K562 (cell line): ENCODE measurements at regions not wholly inside any gene's neighbourhood (a gene's known extent, or its start where the extent isn't known, plus 50 kb on each side); places are given as distances from the start of the nearest gene placed in this dataset.

Source experiments
- ATAC-seq: fragments of 200-7000 bp; cut with Tn5 transposase; 3 replicates; pipeline ENCODE4 v1.9.1; 2020; ENCODE audit warnings: moderate library complexity
- BruUV-seq: library from RNA; stranded (reverse); fragments of 400-500 nt; replicated peaks from 2 replicates; lab custom pipeline; 2021; lab: Mats Ljungman, UMichigan
- CTCF ChIA-PET: fragments of 300-600 bp; formaldehyde crosslinking; extraction: SDS; loops from one replicate; lab custom pipeline; 2021; ENCODE audit warnings: low intra/inter-chr PET ratio; lab: Yijun Ruan, JAX
- POLR2A ChIA-PET: fragments of 300-600, 350-650 bp; sonication (Branson Sonifier 250); formaldehyde crosslinking; extraction: SDS; loops from one replicate; lab custom pipeline; 2021; ENCODE audit warnings: antibody characterized with exemption, inconsistent platforms; lab: Yijun Ruan, JAX
- DNase-seq, 4 experiments: peaks; one replicate each; pipeline versions ENCODE4 v3.0.0 to v3.0.0-alpha.2; 2011 to 2018; ENCODE audit warnings: low spot score in 3 of 4, mixed read lengths in 3 of 4; ENCODE audit errors: extremely low read depth in 1 of 4
- FAIRE-seq: peaks from 2 replicates; lab custom pipeline; 2011; peaks lifted over from hg19 to GRCh38; lab: Jason Lieb, UNC
- H2AFZ ChIP-seq: 2 replicates; pipeline ENCODE4 v1.6.0; 2011; ENCODE audit warnings: low read depth, low read length, control low read depth, inconsistent platforms
- H3K27ac ChIP-seq: fragments of 200-600 bp; 3 replicates; pipeline ENCODE4 v1.8.0; 2011; ENCODE audit warnings: low read depth, mild to moderate bottlenecking, control low read depth, inconsistent platforms, low read length, moderate library complexity, mixed read lengths; ENCODE audit errors: extremely low read depth
- H3K27me3 ChIP-seq, 2 experiments: fragments of 300-600 bp in 1 of 2; 2 replicates in 1 of 2; 3 replicates in 1 of 2; pipeline versions ENCODE4 v1.6.0 to v1.8.0; 2011; ENCODE audit warnings: inconsistent platforms in 2 of 2, low read length in 2 of 2, mild to moderate bottlenecking in 1 of 2, mixed read lengths in 1 of 2, moderate library complexity in 1 of 2; ENCODE audit not compliant: control insufficient read depth in 2 of 2, insufficient read depth in 2 of 2
- H3K36me3 ChIP-seq: fragments of 300-600 bp; 3 replicates; pipeline ENCODE4 v1.8.0; 2011; ENCODE audit warnings: mild to moderate bottlenecking, low read length, inconsistent platforms; ENCODE audit not compliant: control insufficient read depth, insufficient read depth
- H3K4me1 ChIP-seq, 2 experiments: fragments of 200-600 bp in 1 of 2; replicated peaks in 1 of 2; 2 replicates in 1 of 2; 3 replicates in 1 of 2; pipeline versions ENCODE4 v1.5.1 to v1.8.0; 2011; ENCODE audit warnings: inconsistent platforms in 2 of 2, low read length in 2 of 2, mild to moderate bottlenecking in 1 of 2, mixed read lengths in 1 of 2, moderate library complexity in 1 of 2; ENCODE audit not compliant: control insufficient read depth in 2 of 2, insufficient read depth in 2 of 2
- H3K4me2 ChIP-seq: 2 replicates; pipeline ENCODE4 v1.6.1; 2011; ENCODE audit warnings: low read length, control low read depth, inconsistent platforms, mixed read lengths; ENCODE audit not compliant: insufficient read depth
- H3K4me3 ChIP-seq: fragments of 200-600 bp; sonication (generic), shearing (Covaris generic); 2 replicates; pipeline ENCODE4 v1.5.1; 2016; ENCODE audit warnings: control low read depth, inconsistent platforms
- H3K79me2 ChIP-seq: fragments of 200-600 bp; 3 replicates; pipeline ENCODE4 v1.8.0; 2011; ENCODE audit warnings: low read length, inconsistent platforms; ENCODE audit not compliant: control insufficient read depth, insufficient read depth
- H3K9ac ChIP-seq, 2 experiments: 2 replicates each; pipeline versions ENCODE4 v1.6.0 to v1.6.1; 2011; ENCODE audit warnings: low read depth in 2 of 2, low read length in 2 of 2, control low read depth in 1 of 2, inconsistent platforms in 1 of 2, mild to moderate bottlenecking in 1 of 2, mixed read lengths in 1 of 2; ENCODE audit not compliant: insufficient read depth in 1 of 2
- H3K9me1 ChIP-seq: one replicate; pipeline ENCODE4 v1.6.0; 2011; ENCODE audit warnings: inconsistent platforms, mild to moderate bottlenecking, low read length, moderate library complexity; ENCODE audit not compliant: control insufficient read depth, insufficient read depth
- H3K9me3 ChIP-seq: replicated peaks from 2 replicates; pipeline ENCODE4 v1.5.1; 2011; ENCODE audit warnings: low read depth, low read length, inconsistent platforms; ENCODE audit not compliant: control insufficient read depth, insufficient read depth
- H4K20me1 ChIP-seq: replicated peaks from 2 replicates; pipeline ENCODE4 v1.6.1; 2011; ENCODE audit warnings: low read length, inconsistent platforms, mixed read lengths; ENCODE audit not compliant: control insufficient read depth, insufficient read depth
- DIDO1 ChIP-seq: fragments of 450-650 bp; IDR thresholded peaks from 2 replicates; pipeline ENCODE4 v1.6.1; 2016; ENCODE audit warnings: low read depth, missing biosample characterization, missing genetic modification characterization
- FIP1L1 ChIP-seq: fragments of 200-400 bp; formaldehyde crosslinking; IDR thresholded peaks from 2 replicates; pipeline ENCODE4 v1.6.1; 2018; ENCODE audit warnings: mild to moderate bottlenecking, low read depth, low read length; ENCODE audit not compliant: poor library complexity, severe bottlenecking
- FOXJ3 ChIP-seq: sonication (generic); formaldehyde crosslinking; IDR thresholded peaks from 2 replicates; pipeline ENCODE4 v1.4.0; 2020; ENCODE audit warnings: mild to moderate bottlenecking, missing genetic modification reagents
- RBM17 ChIP-seq: fragments of 200-400 bp; formaldehyde crosslinking; IDR thresholded peaks from 2 replicates; pipeline ENCODE4 v1.6.1; 2017; ENCODE audit warnings: low read depth, mild to moderate bottlenecking, low read length, borderline replicate concordance
- RNF219 ChIP-seq: fragments of 250-450 bp; sonication (Bioruptor Pico); IDR thresholded peaks from 2 replicates; pipeline ENCODE4 v1.5.0; 2022; ENCODE audit warnings: mild to moderate bottlenecking
- SFPQ ChIP-seq: fragments of 200-400 bp; formaldehyde crosslinking; IDR thresholded peaks from 2 replicates; pipeline ENCODE4 v1.6.1; 2017; ENCODE audit warnings: mild to moderate bottlenecking, low read depth, low read length, moderate library complexity
- SIN3B ChIP-seq: fragments of 450-650 bp; IDR thresholded peaks from 2 replicates; pipeline ENCODE4 v1.6.1; 2017; ENCODE audit warnings: low read depth, mild to moderate bottlenecking, moderate library complexity
- THRAP3 ChIP-seq: fragments of 450-650 bp; IDR thresholded peaks from 2 replicates; pipeline ENCODE4 v1.6.1; 2016; ENCODE audit warnings: mild to moderate bottlenecking, inconsistent platforms, borderline replicate concordance
- ZNF644 ChIP-seq: fragments of 200-800 bp; sonication (Bioruptor generic); IDR thresholded peaks from 2 replicates; pipeline ENCODE4 v1.6.1; 2016; ENCODE audit warnings: low read depth, missing genetic modification characterization, missing compliant biosample characterization
- WGBS: fragments of 100-300 bp; shearing (Covaris generic); methylation state at CpG from one replicate; pipeline ENCODE4 v1.1.6; 2016; ENCODE audit warnings: low coverage, mixed read lengths; ENCODE audit not compliant: insufficient coverage; ENCODE audit errors: missing lambda C conversion rate; 5-methylcytosine and 5-hydroxymethylcytosine counted together
- in situ Hi-C: fragments of 300-500 bp; cut with MboI; formaldehyde crosslinking; loops from 4 replicates; pipeline ENCODE4 v1.15.0; 2018; ENCODE audit warnings: inconsistent platforms, mixed read lengths
- intact Hi-C: fragments of 100-400 bp; cut with micrococcal nuclease; formaldehyde crosslinking; loops from 2 replicates; pipeline ENCODE4 v1.14.2; 2022

GRCh38 chr1:56180520-56181190, 398.7 kb downstream of the PLPP3 start:
- H3K4me3 ChIP-seq, result no peak overlapping the region
- no peak overlapping the region for H3K27ac ChIP-seq
- intact Hi-C loops, result no loop called here
- TF ChIP-seq SIN3B (no peak), FIP1L1 (no peak), ZNF644 (no peak), RBM17 (no peak), DIDO1 (tag) (no peak), RNF219 (no peak), SFPQ (no peak), THRAP3 (no peak), FOXJ3 (no peak)
- H3K79me2 ChIP-seq, result no peaks in the 10 kb centered on the region
- H2AFZ ChIP-seq, result no peak overlapping the region
- no peaks in the 10 kb centered on the region for H3K9me1 ChIP-seq
- no peak overlapping the region for H3K9ac ChIP-seq
- no peaks in the 10 kb centered on the region for H3K9me3 ChIP-seq
- H3K36me3 ChIP-seq, result no peaks in the 10 kb centered on the region
- 2% methylated on average over 5 of the region's 5 CpGs for WGBS
- BruUV-seq, result no TSS peak
- in situ Hi-C loops, result no loop called here
- DNase-seq (no peak), FAIRE-seq (no peak), ATAC-seq (no peak)
- H3K4me2 ChIP-seq, result no peak overlapping the region
- CTCF ChIA-PET, result no interaction called here
- POLR2A ChIA-PET, result no interaction called here
- no peaks in the 10 kb centered on the region for H3K27me3 ChIP-seq
- H4K20me1 ChIP-seq, result no peaks in the 10 kb centered on the region
- H3K4me1 ChIP-seq, result no peaks in the 10 kb centered on the region
